GM10266 (cell line): ENCODE measurements at regions not wholly inside any gene's neighbourhood (a gene's known extent, or its start where the extent isn't known, plus 50 kb on each side); places are given as distances from the start of the nearest gene placed in this dataset.

Source experiments
- DNase-seq: peaks from one replicate; pipeline ENCODE4 v3.0.0; 2012; ENCODE audit errors: extremely low spot score
- TF ChIP-seq, protein P1 (sequence below): IDR thresholded peaks from 2 replicates; pipeline ENCODE4 v1.5.1; 2012; ENCODE audit warnings: mild to moderate bottlenecking, low read depth; ENCODE audit not compliant: control insufficient read depth, insufficient read depth; ENCODE audit errors: missing control alignments

DNA sequence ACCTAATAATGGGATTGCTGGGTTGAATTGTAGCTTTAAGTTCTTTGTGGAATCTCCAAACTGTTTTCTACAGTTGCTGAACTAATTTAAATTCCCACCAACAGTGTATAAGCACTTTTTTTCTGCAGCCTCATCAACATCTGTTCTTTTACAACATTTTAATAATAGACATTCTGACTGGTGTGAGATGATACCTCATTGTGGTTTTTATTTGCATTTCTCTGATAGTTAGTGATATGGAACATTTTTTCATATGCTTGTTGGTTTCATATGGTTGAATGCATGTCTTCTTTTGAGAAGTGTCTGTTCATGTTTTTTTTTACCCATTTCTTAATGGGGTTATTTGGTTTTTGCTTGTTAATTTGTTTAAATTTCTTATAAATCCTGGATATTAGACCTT, 1718.9 kb downstream of the C4orf33 start:
- no peak for DNase-seq
- TF ChIP-seq, protein P1, sequence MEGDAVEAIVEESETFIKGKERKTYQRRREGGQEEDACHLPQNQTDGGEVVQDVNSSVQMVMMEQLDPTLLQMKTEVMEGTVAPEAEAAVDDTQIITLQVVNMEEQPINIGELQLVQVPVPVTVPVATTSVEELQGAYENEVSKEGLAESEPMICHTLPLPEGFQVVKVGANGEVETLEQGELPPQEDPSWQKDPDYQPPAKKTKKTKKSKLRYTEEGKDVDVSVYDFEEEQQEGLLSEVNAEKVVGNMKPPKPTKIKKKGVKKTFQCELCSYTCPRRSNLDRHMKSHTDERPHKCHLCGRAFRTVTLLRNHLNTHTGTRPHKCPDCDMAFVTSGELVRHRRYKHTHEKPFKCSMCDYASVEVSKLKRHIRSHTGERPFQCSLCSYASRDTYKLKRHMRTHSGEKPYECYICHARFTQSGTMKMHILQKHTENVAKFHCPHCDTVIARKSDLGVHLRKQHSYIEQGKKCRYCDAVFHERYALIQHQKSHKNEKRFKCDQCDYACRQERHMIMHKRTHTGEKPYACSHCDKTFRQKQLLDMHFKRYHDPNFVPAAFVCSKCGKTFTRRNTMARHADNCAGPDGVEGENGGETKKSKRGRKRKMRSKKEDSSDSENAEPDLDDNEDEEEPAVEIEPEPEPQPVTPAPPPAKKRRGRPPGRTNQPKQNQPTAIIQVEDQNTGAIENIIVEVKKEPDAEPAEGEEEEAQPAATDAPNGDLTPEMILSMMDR = no peak

DNA sequence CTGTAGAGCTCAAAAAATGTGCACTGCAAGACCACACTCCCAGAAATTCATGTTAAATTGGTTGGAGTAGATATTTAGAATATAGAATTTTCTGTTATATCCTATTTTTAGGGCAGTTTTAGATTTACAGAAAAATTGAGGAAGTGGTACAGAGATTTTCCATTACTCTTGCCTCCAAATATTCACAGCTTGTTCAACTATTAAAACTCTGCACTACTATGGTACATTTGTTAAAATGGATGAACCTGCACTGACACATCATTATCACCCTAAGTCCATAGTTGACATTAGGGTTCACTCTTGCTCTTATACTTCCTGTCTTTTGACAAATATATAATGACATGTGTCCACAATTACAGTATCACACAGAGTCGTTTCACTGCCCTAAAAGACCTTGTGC, 1724.5 kb downstream of the C4orf33 start:
- TF ChIP-seq, protein P1 = no peak
- DNase-seq = no peak

DNA sequence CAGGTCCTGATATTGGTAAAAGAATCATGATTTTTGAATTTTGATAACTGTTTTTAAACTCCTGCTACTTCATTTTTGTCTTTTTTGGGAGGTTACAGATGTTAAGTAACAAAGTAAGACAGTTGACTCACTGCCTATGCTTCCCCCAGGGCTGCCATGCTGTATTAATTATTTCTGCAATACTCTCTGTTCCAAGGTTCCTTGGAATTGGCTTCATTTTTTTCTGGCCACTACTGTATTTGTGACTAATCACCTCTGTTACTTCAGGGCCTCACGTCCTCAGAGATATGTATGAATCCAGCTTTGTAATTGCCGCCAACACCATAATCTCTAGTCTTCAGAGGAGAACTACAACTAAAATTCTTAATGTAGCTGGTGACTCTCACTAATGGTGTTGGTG, 1729.3 kb downstream of the C4orf33 start:
- TF ChIP-seq, protein P1 = no peak
- no peak for DNase-seq

DNA sequence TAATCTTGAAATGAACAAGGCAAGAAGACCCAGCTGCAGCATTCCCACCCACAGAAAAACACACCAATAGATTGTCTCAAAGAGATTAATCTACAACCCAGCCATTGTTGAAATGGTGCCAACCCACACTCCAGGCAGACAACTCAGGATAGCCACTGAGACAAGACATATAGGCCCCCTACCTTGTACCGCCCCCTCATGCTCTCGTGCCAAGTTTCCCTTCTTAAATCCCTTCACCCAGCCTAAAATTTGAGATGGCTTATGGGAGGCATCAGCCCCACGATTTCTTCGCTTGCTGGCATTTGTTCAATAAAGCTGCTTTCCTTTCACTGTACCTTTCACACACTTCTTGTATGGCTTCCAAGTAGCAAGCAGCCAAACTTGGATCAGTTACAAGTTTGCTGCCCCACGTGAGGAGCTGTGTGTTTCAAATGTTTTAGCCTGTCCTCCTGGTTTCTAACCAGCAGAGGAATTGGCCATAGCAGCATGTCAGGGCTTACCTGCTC, 1754.1 kb downstream of the C4orf33 start:
- no peak for DNase-seq

DNA sequence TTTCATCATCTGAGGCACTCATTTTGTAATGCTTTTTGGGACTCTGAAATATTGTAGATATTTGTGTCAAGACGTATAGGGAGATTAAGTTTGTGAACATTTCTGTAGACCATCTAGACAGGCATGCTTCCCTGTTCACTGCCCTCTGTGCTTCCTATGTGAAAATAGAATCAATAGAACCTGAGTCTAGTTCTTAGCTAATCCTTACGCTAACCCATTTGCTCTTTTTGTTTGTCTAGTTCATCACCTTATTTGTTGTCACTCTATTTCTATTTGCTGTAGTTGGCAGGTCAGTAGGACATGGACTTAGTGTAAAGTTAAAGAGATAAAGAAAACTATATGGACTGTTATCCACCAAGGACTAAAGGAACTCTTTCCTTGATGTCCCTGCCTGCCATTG, 1755.2 kb downstream of the C4orf33 start:
- TF ChIP-seq, protein P1 = no peak
- no peak for DNase-seq

More for the DNA sequence above, 1754.1 kb downstream of the C4orf33 start:
- TF ChIP-seq, protein P1 = no peak

DNA sequence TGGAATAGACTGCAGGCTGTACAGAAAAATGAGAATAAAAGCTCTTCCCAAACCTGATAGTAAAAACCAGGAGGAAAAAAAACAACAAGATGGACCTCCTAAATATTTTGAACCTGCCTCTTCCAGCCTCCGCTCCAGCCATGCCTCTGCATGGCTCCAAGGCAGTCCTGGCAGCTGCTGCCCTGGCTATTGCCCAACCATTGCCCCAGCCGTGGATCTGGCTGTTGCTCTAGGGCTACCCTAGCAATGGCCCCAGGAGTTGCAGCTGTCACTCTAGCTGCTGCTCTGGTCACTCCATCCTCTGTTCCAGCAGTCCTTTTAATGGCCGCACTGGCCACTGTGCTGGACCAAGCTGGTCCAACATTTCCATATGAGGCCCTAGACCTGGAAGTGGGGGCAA, 1756.0 kb downstream of the C4orf33 start:
- no peak for DNase-seq
- TF ChIP-seq, protein P1 = no peak

DNA sequence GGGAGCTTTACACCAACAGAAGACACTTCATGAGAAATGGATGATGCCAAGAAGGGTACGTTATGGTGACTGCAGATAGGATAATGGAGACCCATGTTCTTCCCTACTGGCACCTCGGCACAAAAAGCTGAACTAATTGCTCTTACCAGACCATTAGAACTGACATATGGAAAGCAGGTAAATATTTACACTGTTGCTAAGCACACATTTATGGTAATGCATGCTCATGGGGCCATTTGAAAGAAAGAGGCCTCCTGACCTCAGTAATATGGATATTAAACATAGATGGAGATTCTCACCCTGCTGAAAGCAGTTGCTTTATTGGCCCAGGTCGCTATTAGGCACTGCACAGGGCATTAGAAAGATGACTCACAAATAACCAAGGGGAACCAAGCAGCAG, 1759.6 kb downstream of the C4orf33 start:
- no peak for DNase-seq
- TF ChIP-seq, protein P1 = no peak
